ENCODE measurements at regions not wholly inside any gene's neighbourhood (a gene's known extent, or its start where the extent isn't known, plus 50 kb on each side); places are given as distances from the start of the nearest gene placed in this dataset.

DNA sequence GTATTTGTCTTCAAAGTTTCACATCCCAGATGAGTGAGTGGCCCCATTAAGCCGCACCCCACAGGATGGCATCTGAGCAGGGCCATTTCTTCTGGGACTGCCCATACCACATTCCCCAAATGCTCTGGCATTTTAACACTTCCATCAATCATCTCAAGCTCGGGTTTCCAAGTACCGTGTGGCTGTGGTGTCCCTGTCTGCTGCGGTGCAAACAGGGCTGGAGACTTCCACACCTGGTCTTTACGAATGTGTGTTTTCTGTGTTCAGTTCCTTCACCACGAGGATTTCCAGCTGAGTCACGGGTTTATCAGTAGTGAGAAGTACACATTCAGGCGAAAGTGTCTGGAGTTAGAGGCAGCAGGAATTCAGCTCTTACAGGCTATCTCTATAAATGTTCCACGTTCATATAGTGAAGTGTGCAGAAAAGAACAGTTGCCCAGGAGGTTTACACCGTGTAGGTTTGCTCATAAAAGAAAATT, 195.2 kb downstream of the RHOU start:
- TF ChIP-seq, protein P1, sequence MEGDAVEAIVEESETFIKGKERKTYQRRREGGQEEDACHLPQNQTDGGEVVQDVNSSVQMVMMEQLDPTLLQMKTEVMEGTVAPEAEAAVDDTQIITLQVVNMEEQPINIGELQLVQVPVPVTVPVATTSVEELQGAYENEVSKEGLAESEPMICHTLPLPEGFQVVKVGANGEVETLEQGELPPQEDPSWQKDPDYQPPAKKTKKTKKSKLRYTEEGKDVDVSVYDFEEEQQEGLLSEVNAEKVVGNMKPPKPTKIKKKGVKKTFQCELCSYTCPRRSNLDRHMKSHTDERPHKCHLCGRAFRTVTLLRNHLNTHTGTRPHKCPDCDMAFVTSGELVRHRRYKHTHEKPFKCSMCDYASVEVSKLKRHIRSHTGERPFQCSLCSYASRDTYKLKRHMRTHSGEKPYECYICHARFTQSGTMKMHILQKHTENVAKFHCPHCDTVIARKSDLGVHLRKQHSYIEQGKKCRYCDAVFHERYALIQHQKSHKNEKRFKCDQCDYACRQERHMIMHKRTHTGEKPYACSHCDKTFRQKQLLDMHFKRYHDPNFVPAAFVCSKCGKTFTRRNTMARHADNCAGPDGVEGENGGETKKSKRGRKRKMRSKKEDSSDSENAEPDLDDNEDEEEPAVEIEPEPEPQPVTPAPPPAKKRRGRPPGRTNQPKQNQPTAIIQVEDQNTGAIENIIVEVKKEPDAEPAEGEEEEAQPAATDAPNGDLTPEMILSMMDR (IDR thresholded peaks at IDR 0.05), result no peak
- no peak for TF ChIP-seq POLR2A (IDR thresholded peaks at IDR 0.05)
